ENCODE measurements at regions not wholly inside any gene's neighbourhood (a gene's known extent, or its start where the extent isn't known, plus 50 kb on each side); places are given as distances from the start of the nearest gene placed in this dataset.

DNA sequence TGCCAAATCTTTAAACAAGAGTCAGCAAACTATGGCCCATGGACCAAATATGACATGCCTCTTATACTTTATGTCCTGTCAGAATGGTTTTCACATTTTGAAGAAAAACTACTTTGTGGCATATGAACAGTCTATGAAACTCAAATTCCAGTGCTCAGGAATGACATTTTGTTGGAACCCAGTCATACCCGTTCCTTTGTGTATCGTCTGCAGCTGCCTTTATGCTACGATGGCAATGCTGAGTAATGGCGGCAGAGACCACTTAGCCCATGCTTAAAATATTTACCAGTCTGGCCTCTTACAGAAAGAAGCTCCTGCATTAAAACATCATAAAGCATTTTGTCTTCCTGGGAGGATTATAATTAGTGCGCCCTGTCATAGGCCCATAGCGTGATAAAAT lies 140.5 kb upstream of the FHL2 start:
- TF ChIP-seq, protein P1, sequence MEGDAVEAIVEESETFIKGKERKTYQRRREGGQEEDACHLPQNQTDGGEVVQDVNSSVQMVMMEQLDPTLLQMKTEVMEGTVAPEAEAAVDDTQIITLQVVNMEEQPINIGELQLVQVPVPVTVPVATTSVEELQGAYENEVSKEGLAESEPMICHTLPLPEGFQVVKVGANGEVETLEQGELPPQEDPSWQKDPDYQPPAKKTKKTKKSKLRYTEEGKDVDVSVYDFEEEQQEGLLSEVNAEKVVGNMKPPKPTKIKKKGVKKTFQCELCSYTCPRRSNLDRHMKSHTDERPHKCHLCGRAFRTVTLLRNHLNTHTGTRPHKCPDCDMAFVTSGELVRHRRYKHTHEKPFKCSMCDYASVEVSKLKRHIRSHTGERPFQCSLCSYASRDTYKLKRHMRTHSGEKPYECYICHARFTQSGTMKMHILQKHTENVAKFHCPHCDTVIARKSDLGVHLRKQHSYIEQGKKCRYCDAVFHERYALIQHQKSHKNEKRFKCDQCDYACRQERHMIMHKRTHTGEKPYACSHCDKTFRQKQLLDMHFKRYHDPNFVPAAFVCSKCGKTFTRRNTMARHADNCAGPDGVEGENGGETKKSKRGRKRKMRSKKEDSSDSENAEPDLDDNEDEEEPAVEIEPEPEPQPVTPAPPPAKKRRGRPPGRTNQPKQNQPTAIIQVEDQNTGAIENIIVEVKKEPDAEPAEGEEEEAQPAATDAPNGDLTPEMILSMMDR (optimal IDR thresholded peaks at IDR 0.05 in 1 of 3, IDR thresholded peaks at IDR 0.05 in 1 of 3, conservative IDR thresholded peaks at IDR 0.05 in 1 of 3; ENCODE audit: extremely low read depth in 1 of 3, insufficient read depth in 2 of 3, low read length in 3 of 3), result no peak
- TF ChIP-seq EZH2 (IDR thresholded peaks at IDR 0.05; ENCODE audit: low read length), result no peak

All from keratinocyte (primary cell).